A673 (cell line): ENCODE measurements at regions not wholly inside any gene's neighbourhood (a gene's known extent, or its start where the extent isn't known, plus 50 kb on each side); places are given as distances from the start of the nearest gene placed in this dataset.

ENCODE experiments used
- BruUV-seq: library from RNA; stranded (reverse); fragments of 400-500 nt; replicated peaks from 2 replicates; lab custom pipeline; 2021; lab: Mats Ljungman, UMichigan
- CTCF ChIA-PET: fragments of 300-600 bp; sonication (Branson Sonifier 250); formaldehyde crosslinking; loops from one replicate; lab custom pipeline; 2022; ENCODE audit warnings: antibody characterized with exemption; lab: Charles Lee
- POLR2A ChIA-PET: fragments of 300-600 bp; sonication (Branson Sonifier 250); formaldehyde crosslinking; loops from one replicate; lab custom pipeline; 2022; ENCODE audit warnings: antibody characterized with exemption; ENCODE audit not compliant: low non-redundant PET; lab: Charles Lee
- DNase-seq: peaks from one replicate; pipeline ENCODE4 v3.0.0-alpha.2; 2015; ENCODE audit warnings: low spot score
- H3K27ac ChIP-seq: fragments of 200-600 bp; sonication (generic); 2 replicates; pipeline ENCODE4 v1.5.1; 2016; ENCODE audit warnings: mixed run types, low read depth, mild to moderate bottlenecking, mixed read lengths, antibody characterized with exemption, low read length; ENCODE audit not compliant: poor library complexity, severe bottlenecking
- H3K27me3 ChIP-seq: fragments of 200-600 bp; sonication (generic); replicated peaks from 2 replicates; pipeline ENCODE4 v1.6.1; 2017; ENCODE audit warnings: mixed run types, low read depth, mild to moderate bottlenecking, mixed read lengths, antibody characterized with exemption, low read length; ENCODE audit not compliant: insufficient read depth, poor library complexity
- H3K36me3 ChIP-seq: fragments of 200-600 bp; sonication (generic); 2 replicates; pipeline ENCODE4 v1.6.1; 2016; ENCODE audit warnings: mixed run types, mild to moderate bottlenecking, mixed read lengths, antibody characterized with exemption, low read length; ENCODE audit not compliant: insufficient read depth, poor library complexity, severe bottlenecking
- H3K4me1 ChIP-seq: fragments of 200-600 bp; sonication (generic); 2 replicates; pipeline ENCODE4 v1.6.1; 2017; ENCODE audit warnings: mixed run types, mild to moderate bottlenecking, mixed read lengths, antibody characterized with exemption, low read length; ENCODE audit not compliant: insufficient read depth, poor library complexity, severe bottlenecking
- H3K4me3 ChIP-seq: fragments of 200-600 bp; sonication (generic); 2 replicates; pipeline ENCODE4 v1.5.1; 2016; ENCODE audit warnings: low read depth, mixed run types, mild to moderate bottlenecking, mixed read lengths, low read length; ENCODE audit not compliant: poor library complexity, severe bottlenecking
- H3K9me3 ChIP-seq: fragments of 200-600 bp; sonication (generic); 2 replicates; pipeline ENCODE4 v1.6.1; 2016; ENCODE audit warnings: mixed run types, low read depth, mild to moderate bottlenecking, mixed read lengths, antibody characterized with exemption, low read length; ENCODE audit not compliant: poor library complexity, severe bottlenecking
- CTCF ChIP-seq: fragments of 300-800, 200-600 bp; sonication (generic); conservative IDR thresholded peaks from 2 replicates; pipeline ENCODE4 v1.5.1; 2017; ENCODE audit warnings: low read depth, mild to moderate bottlenecking, antibody characterized with exemption, low read length, moderate library complexity, mixed read lengths
- EZH2 ChIP-seq: fragments of 200-600 bp; sonication (generic); IDR thresholded peaks from 2 replicates; pipeline ENCODE4 v1.6.1; 2017; ENCODE audit warnings: borderline replicate concordance, low read depth, mild to moderate bottlenecking, mixed read lengths, antibody characterized with exemption, low read length; ENCODE audit not compliant: poor library complexity, severe bottlenecking
- intact Hi-C: fragments of 100-400 bp; cut with micrococcal nuclease; formaldehyde crosslinking; loops from one replicate; pipeline ENCODE4 v1.10.0; 2022; ENCODE audit not compliant: unreplicated experiment

DNA sequence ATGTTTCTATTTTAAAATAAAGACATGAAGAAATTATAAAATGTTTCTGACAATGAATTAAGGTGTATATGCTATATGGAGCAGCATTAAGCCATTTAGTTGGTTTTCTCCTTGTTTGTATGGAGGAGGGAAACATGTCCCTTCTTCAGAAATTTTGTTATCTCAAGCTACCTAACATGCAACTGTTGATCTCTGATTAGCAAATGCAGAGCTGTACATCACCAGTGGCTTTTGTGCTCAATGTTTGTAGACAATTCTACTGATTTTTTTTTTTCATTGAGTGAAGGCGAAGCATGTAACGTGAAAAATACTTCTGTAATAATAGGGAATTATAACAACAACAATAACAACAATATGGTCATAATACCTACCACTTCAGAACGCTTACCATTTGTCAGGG is 463.7 kb downstream of the PLPP3 start:
- Histone ChIP-seq H3K27me3 (no peaks in the 10 kb centered on the region), H3K36me3 (no peaks in the 10 kb centered on the region), H3K27ac (no peak overlapping the region), H3K4me3 (no peak overlapping the region), H3K9me3 (peaks cover 5% of the 10 kb centered on the region), H3K4me1 (no peaks in the 10 kb centered on the region)
- BruUV-seq = no TSS peak
- ChIA-PET CTCF (no interaction called here), POLR2A (no interaction called here)
- DNase-seq = no peak
- intact Hi-C loops = no loop called here
- no peak for TF ChIP-seq EZH2
- no peak for TF ChIP-seq CTCF

DNA sequence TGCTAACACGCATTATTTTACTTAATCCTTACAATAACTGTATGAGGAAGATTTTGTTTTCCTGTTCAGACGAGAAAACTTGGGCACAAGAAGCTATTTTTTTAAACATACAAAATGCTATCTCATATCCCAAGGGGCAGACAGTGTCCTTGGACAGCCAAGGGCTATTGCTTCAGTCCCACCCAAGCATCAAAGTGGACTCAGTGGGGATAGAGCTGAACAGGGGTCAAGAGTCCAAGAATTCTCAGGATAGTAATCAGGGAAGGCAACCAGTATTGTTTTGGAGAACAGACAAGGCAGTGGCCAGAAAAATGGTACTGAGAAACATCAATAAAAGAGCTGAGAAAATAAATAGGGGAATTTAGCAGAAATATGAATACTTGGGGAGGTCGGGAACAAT is 465.7 kb downstream of the PLPP3 start:
- H3K36me3 ChIP-seq = no peaks in the 10 kb centered on the region
- H3K9me3 ChIP-seq = peaks cover 5% of the 10 kb centered on the region
- H3K27me3 ChIP-seq = no peaks in the 10 kb centered on the region
- TF ChIP-seq EZH2 (no peak), CTCF (no peak)
- ChIA-PET CTCF (no interaction called here), POLR2A (no interaction called here)
- intact Hi-C loops = no loop called here
- no peaks in the 10 kb centered on the region for H3K4me1 ChIP-seq
- no peak for DNase-seq
- no peak overlapping the region for H3K4me3 ChIP-seq
- BruUV-seq = no TSS peak
- no peak overlapping the region for H3K27ac ChIP-seq

DNA sequence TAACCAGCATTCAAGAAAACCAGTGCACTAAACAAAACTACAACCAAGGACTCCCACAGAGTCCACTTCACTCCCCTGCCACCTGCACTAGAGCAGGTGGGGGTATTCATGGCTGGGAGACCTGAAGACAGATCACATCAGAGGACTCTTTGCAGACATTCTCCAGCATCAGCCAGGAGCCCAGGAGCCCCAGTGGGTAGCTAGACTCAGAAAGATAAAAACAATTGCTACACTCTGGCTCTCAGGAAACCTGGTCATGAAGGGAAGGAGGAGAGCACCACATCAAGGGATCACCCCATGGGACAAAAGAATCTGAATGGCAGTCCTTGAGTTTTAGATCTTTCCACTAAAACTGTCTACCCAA is 472.1 kb downstream of the PLPP3 start:
- Histone ChIP-seq H3K4me3 (no peak overlapping the region), H3K9me3 (peaks cover 20% of the 10 kb centered on the region), H3K27me3 (no peaks in the 10 kb centered on the region), H3K4me1 (no peaks in the 10 kb centered on the region), H3K36me3 (no peaks in the 10 kb centered on the region), H3K27ac (no peak overlapping the region)
- intact Hi-C loops = no loop called here
- no peak for DNase-seq
- POLR2A ChIA-PET = no interaction called here
- no TSS peak for BruUV-seq
- CTCF ChIA-PET = no interaction called here
- TF ChIP-seq EZH2 (no peak), CTCF (no peak)
